GM19395 (cell line): ENCODE measurements at regions not wholly inside any gene's neighbourhood (a gene's known extent, or its start where the extent isn't known, plus 50 kb on each side); places are given as distances from the start of the nearest gene placed in this dataset.

Experiments
- ATAC-seq: cut with Tn5 transposase; IDR thresholded peaks from one replicate; pipeline ENCODE4 v1.9.1; 2021; ENCODE audit warnings: mild to moderate bottlenecking, moderate library complexity; ENCODE audit not compliant: unreplicated experiment

- ATAC-seq, result no peak
Measured at GRCh38 chr1:81498471-81499462, 302.0 kb upstream of the ADGRL2 start.

DNA sequence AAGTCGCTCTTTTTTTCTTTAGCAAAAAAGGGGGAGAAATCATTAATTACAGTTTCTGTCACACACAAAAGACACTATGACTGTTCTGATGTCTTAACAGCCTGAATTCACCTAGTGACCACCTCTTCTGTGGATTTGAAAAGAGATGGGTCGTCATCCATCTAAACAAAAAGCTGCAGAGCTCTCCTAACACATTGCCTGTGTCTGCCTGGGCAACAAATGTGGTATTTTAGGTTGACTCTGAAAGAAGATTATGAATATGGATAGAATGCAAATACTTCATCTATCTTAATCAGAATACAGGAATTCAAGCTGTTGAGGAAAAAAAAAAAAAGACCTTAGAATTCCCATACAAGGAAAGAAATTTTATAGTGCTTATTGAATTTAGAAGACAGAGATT, 304.4 kb upstream of the ADGRL2 start:
- ATAC-seq, result no peak

DNA sequence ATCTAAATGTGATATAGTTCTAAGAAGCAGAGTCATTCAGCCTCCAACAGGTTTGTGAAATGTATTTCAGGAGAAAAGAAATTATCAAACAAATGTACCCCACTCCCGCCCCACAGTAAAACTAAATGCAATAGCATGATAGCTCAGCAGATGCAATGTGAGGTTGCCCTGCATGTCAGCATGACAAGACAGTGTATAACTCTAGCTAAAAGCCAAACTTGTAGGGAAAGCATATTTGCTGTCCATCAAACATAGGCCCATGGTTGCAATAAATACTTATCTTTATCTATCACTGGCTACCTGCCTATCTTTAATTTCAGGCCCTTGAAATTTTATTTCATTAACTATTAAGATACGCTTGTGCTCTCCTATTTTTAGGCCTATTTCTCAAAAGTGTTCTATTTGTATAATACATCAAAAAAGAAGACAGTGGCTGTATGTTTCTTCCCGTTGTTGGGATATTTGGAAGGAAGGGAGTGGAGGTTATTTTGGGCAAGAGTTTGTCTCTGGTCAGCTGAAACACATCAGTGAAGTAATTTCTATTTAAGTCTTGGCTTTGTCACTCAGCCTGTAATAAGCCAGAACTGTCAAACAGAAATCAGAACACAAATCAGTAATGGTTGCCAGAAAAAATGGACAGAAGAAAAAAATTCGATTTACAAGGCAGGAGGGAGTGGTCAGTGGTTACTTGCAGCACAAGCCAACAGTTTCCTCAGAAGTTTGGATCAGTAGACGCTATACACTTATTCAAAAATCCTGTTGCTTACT, 307.4 kb upstream of the ADGRL2 start:
- no peak for ATAC-seq

DNA sequence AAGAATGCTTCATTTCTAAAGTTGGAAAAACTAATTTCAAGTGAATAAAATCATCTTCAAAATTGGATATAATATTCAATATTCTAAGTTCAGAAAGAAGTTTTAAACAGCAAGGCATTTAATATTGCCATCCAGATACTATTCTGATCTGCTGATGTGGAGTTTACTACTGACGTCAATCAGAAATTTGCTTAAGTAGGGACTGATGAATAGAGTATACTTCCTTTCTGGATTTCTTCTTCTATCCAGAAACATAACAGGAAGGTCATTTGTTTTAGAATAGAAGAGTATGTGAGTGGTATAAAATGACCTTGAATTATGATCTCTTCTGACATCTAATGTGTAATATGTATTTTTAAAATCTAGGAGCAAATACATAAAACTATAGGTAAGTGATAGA, 308.1 kb upstream of the ADGRL2 start:
- ATAC-seq, result no peak

DNA sequence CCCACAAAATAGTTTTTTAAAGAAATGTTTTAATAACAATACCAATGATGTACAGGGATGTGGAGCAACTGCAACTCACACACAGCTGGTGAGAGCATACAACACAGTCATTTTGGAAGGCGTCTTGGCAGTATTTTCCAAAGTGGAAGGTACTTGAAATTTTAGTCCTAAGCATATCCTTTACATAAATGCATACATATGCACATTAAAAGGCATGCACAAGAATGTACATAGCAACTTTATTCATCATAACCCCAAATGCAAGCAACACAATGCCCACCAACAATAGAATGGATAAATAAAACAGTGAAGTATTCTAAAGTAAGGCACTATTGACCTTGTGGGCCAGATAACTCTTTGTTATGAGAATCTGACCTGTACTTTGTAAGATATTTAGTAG, 310.1 kb upstream of the ADGRL2 start:
- no peak for ATAC-seq

DNA sequence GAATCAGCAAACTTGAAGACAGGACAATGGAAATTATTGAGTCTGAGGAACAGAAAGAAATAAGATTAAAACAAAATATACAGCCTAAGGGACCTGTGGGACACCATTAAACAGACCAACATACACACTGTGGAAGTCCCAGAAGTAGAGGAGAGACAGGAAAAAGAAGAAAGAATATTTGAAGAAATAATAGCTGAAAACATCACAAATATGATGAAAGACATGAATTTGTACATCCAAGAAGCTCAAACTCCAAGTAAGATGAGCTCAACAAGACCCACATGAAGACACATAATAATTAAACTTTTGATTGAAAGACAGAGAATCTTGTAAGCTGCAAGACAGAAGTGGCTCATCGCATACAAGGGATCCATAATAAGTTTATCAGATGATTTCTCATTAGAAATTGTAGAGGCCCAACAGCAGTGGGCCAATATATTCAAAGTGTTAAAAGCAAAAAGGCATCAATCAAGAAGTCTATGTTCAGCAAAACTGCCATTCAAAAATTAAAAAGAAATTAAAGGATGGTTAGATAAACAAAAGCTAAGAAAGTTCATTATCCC, 311.3 kb upstream of the ADGRL2 start:
- no peak for ATAC-seq

GRCh38 chr1:81484284-81484683, 316.4 kb upstream of the ADGRL2 start:
- ATAC-seq, result peak; percentile 65

GRCh38 chr1:81478219-81478618, 322.5 kb upstream of the ADGRL2 start:
- ATAC-seq, result no peak

GRCh38 chr1:81477710-81478109, 323.0 kb upstream of the ADGRL2 start:
- ATAC-seq, result no peak

DNA sequence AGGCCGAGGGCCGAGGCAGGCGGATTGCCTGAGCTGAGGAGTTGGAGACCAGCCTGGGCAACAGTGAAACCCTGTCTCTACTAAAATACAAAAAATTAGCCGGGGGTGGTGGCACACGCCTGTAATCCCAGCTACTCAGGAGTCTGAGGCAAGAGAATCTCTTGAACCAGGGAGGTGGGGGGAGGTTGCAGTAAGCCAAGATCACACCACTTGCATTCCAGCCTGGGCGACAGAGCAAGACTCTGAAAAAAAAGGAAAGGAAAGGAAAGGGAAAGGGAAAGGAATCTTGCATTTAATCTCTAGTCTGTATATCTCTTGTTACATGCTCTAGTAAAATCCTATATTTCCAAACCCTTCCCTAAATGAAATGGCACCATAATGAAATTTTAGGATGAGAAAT, 328.3 kb upstream of the ADGRL2 start:
- ATAC-seq, result no peak

- ATAC-seq, result no peak
Measured at GRCh38 chr1:81471255-81471654, 329.5 kb upstream of the ADGRL2 start.

DNA sequence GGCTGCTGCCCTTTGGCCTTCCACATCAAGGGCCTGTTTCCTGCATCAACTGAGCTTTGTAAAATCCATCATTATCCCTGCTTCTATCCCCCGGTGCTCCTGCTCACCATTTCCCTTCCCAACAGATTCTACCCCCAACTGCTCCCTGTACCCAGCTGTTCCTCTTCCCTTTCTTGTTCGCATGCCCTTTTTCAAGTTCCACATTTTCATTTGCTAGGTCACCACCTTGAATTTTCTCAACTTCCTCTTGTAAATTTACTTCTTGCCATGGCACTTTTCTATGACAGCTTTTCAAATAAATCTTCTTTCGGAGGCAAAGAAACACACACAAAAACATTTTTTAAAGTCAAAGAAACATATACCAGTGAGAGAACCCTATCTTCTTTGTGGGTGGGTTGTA, 330.5 kb upstream of the ADGRL2 start:
- ATAC-seq, result no peak

DNA sequence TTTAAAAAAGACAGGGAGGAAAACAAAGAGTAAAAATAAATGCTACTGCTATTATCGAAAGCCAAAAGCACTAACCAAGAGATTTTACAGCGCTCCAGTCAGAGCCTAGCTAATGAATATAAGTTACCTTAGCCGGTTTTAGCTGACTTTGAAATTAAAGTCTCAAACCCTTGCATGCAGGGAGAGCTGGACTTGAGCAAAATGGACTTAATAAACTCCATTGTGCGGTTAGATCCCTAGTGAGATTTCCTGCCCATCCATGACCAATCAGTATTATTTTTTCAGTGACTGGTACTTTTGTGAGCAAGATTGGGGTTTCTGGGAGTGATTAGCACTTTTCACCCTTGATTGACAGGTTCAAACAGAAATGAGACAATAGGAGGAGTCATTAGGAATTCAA, 333.4 kb upstream of the ADGRL2 start:
- ATAC-seq, result no peak

- no peak for ATAC-seq
Measured at GRCh38 chr1:81466961-81467360, 333.8 kb upstream of the ADGRL2 start.

GRCh38 chr1:81463936-81464837, 336.5 kb upstream of the ADGRL2 start:
- ATAC-seq, result no peak

DNA sequence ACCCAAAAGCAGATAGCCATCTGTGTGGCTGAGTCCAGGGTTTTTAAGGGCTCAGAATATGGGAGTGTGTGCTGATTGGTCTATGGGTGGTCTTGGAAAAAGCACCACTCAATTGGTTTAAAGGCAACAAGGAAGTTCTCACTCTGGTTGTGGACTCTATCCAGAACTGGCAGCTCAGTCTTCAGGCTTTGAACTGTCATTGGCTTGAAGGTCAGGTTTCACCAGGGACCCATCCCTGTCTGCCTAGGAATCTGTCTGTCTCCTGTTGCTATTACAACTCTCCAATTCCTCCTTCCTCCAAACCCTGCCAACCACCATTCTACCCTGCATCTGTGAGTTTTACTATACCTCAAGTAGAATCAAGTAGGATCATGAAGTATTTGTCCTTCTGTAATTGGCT, 341.7 kb upstream of the ADGRL2 start:
- ATAC-seq, result no peak

GRCh38 chr1:81458186-81458585, 342.5 kb upstream of the ADGRL2 start:
- no peak for ATAC-seq

GRCh38 chr1:81455481-81455880, 345.3 kb upstream of the ADGRL2 start:
- ATAC-seq, result no peak

DNA sequence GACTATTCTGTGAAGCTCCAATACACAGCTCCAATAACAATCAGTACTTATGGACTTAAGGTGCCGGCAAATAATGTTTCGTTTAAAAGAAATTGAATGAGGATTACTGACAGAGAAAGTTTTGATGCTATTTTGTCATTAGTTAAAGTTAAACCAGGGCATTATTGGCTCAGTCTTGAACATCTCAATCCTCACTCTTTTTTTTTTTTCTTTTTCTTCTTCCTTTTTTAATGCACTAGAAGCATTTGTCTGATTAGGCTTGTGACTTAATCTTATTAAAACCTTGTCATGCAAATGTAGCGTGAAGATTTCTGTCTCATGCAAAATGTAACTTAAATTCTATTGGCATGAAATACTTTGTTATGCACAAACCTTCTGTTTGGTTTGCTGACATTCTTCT, 346.8 kb upstream of the ADGRL2 start:
- no peak for ATAC-seq

GRCh38 chr1:81453367-81453703, 347.4 kb upstream of the ADGRL2 start:
- no peak for ATAC-seq
